H9 (cell line): ENCODE measurements at regions not wholly inside any gene's neighbourhood (a gene's known extent, or its start where the extent isn't known, plus 50 kb on each side); places are given as distances from the start of the nearest gene placed in this dataset.
"Not testable (repeated sequence)": the region's sequence is repeated elsewhere in the genome, so short reads cannot be mapped to it uniquely, and the experiment has no call there.

ENCODE experiments used
- DNase-seq: peaks from one replicate; pipeline ENCODE4 v3.0.0-alpha.2; 2017
- H2AFZ ChIP-seq: one replicate; pipeline ENCODE4 v1.6.1; 2013; ENCODE audit warnings: mild to moderate bottlenecking, low read length, control low read depth, moderate library complexity
- H2AK5ac ChIP-seq: 2 replicates; pipeline ENCODE4 v1.6.1; 2013; ENCODE audit warnings: low read length, control low read depth, mixed read lengths; ENCODE audit not compliant: insufficient read length
- H2BK120ac ChIP-seq: one replicate; pipeline ENCODE4 v1.6.1; 2013; ENCODE audit warnings: low read depth, mild to moderate bottlenecking, low read length, control low read depth, inconsistent platforms; ENCODE audit not compliant: poor library complexity, severe bottlenecking
- H2BK12ac ChIP-seq: 2 replicates; pipeline ENCODE4 v1.6.1; 2013; ENCODE audit warnings: low read length, control low read depth, mixed read lengths, low read depth; ENCODE audit not compliant: insufficient read length
- H2BK15ac ChIP-seq: 2 replicates; pipeline ENCODE4 v1.6.1; 2013; ENCODE audit warnings: low read depth, low read length, control low read depth
- H2BK20ac ChIP-seq: one replicate; pipeline ENCODE4 v1.6.1; 2013; ENCODE audit warnings: low read depth, mild to moderate bottlenecking, low read length, control low read depth, inconsistent platforms; ENCODE audit not compliant: poor library complexity, severe bottlenecking
- H2BK5ac ChIP-seq: 2 replicates; pipeline ENCODE4 v1.6.1; 2013; ENCODE audit warnings: low read length, control low read depth, mixed read lengths; ENCODE audit not compliant: insufficient read length
- H3K14ac ChIP-seq: 2 replicates; pipeline ENCODE4 v1.6.1; 2013; ENCODE audit warnings: low read length, control low read depth; ENCODE audit not compliant: insufficient read depth
- H3K18ac ChIP-seq: 2 replicates; pipeline ENCODE4 v1.6.1; 2013; ENCODE audit warnings: low read depth, mild to moderate bottlenecking, mixed read lengths, low read length, control low read depth; ENCODE audit not compliant: insufficient read length
- H3K23ac ChIP-seq: 2 replicates; pipeline ENCODE4 v1.6.1; 2013; ENCODE audit warnings: low read length, control low read depth, mixed read lengths, low read depth; ENCODE audit not compliant: insufficient read length
- H3K23me2 ChIP-seq: 2 replicates; pipeline ENCODE4 v1.6.1; 2013; ENCODE audit warnings: low read depth, mild to moderate bottlenecking, mixed read lengths, low read length, control low read depth; ENCODE audit not compliant: insufficient read length, poor library complexity, severe bottlenecking
- H3K27ac ChIP-seq: 2 replicates; pipeline ENCODE4 v1.5.1; 2013; ENCODE audit warnings: low read length, control low read depth, mixed read lengths, low read depth; ENCODE audit not compliant: insufficient read length
- H3K27me3 ChIP-seq: 2 replicates; pipeline ENCODE4 v1.6.1; 2013; ENCODE audit warnings: low read length, control low read depth, inconsistent platforms; ENCODE audit not compliant: insufficient read depth
- H3K4ac ChIP-seq: 2 replicates; pipeline ENCODE4 v1.6.1; 2013; ENCODE audit warnings: low read depth, mild to moderate bottlenecking, control low read depth, inconsistent platforms, low read length, moderate library complexity
- H3K4me1 ChIP-seq: 2 replicates; pipeline ENCODE4 v1.6.1; 2013; ENCODE audit warnings: low read length, control low read depth, inconsistent platforms; ENCODE audit not compliant: insufficient read depth
- H3K4me2 ChIP-seq: 2 replicates; pipeline ENCODE4 v1.6.1; 2013; ENCODE audit warnings: low read length, control low read depth, mixed read lengths; ENCODE audit not compliant: insufficient read length, insufficient read depth
- H3K56ac ChIP-seq: 2 replicates; pipeline ENCODE4 v1.6.1; 2013; ENCODE audit warnings: low read depth, mild to moderate bottlenecking, mixed read lengths, low read length, control low read depth; ENCODE audit not compliant: insufficient read length
- H3K79me1 ChIP-seq: 2 replicates; pipeline ENCODE4 v1.6.1; 2013; ENCODE audit warnings: low read depth, mild to moderate bottlenecking, moderate library complexity, low read length, control low read depth, inconsistent platforms; ENCODE audit not compliant: insufficient read depth, poor library complexity, severe bottlenecking
- H3K79me2 ChIP-seq: 2 replicates; pipeline ENCODE4 v1.6.1; 2013; ENCODE audit warnings: low read length, control low read depth, inconsistent platforms; ENCODE audit not compliant: insufficient read depth
- H3K9ac ChIP-seq: 2 replicates; pipeline ENCODE4 v1.6.1; 2013; ENCODE audit warnings: low read length, control low read depth, mixed read lengths; ENCODE audit not compliant: insufficient read length; ENCODE audit errors: extremely low read depth
- H3K9me3 ChIP-seq: one replicate; pipeline ENCODE4 v1.6.1; 2013; ENCODE audit warnings: low read depth, low read length, inconsistent platforms; ENCODE audit not compliant: control insufficient read depth
- H3T11ph ChIP-seq: one replicate; pipeline ENCODE4 v1.6.1; 2013; ENCODE audit warnings: mild to moderate bottlenecking, low read length, control low read depth, inconsistent platforms
- H4K20me1 ChIP-seq: one replicate; pipeline ENCODE4 v1.6.1; 2013; ENCODE audit not compliant: control insufficient read depth, insufficient read length, insufficient read depth
- H4K5ac ChIP-seq: 2 replicates; pipeline ENCODE4 v1.6.1; 2013; ENCODE audit warnings: low read depth, mild to moderate bottlenecking, mixed read lengths, low read length, control low read depth; ENCODE audit not compliant: insufficient read length
- H4K8ac ChIP-seq: replicated peaks from 2 replicates; pipeline ENCODE4 v1.6.1; 2013; ENCODE audit warnings: low read length, control low read depth, mixed read lengths, low read depth; ENCODE audit not compliant: insufficient read length
- H4K91ac ChIP-seq: 2 replicates; pipeline ENCODE4 v1.6.1; 2013; ENCODE audit warnings: low read depth, mild to moderate bottlenecking, moderate library complexity, mixed read lengths, low read length, control low read depth; ENCODE audit not compliant: insufficient read length
- H3K27ac Mint-ChIP-seq, 3 experiments: 2 replicates in 2 of 3; 3 replicates in 1 of 3; pipeline ENCODE4 v1.8.0; 2020 to 2021; ENCODE audit warnings: mixed read lengths in 3 of 3, mild to moderate bottlenecking in 1 of 3, moderate library complexity in 1 of 3
- H3K27me3 Mint-ChIP-seq: 2 replicates; pipeline ENCODE4 v1.8.0; 2021; ENCODE audit warnings: low read depth, mild to moderate bottlenecking, moderate library complexity, mixed read lengths
- H3K36me3 Mint-ChIP-seq, 3 experiments: 2 replicates in 2 of 3; 3 replicates in 1 of 3; pipeline ENCODE4 v1.8.0; 2020 to 2021; ENCODE audit warnings: low read depth in 3 of 3, mixed read lengths in 3 of 3; ENCODE audit not compliant: insufficient read depth in 1 of 3
- H3K4me1 Mint-ChIP-seq, 2 experiments: 2 replicates each; pipeline ENCODE4 v1.8.0; 2020; ENCODE audit warnings: mixed read lengths in 2 of 2
- H3K4me3 Mint-ChIP-seq, 2 experiments: 2 replicates in 1 of 2; 3 replicates in 1 of 2; pipeline ENCODE4 v1.8.0; 2020 to 2021; ENCODE audit warnings: mild to moderate bottlenecking in 2 of 2, mixed read lengths in 2 of 2, moderate library complexity in 1 of 2
- H3K9me3 Mint-ChIP-seq, 2 experiments: 2 replicates in 1 of 2; 3 replicates in 1 of 2; pipeline ENCODE4 v1.8.0; 2020; ENCODE audit warnings: mild to moderate bottlenecking in 2 of 2, mixed read lengths in 2 of 2, moderate library complexity in 1 of 2
- WGBS: extraction: QIAGEN DNeasy Blood & Tissue Kit; methylation state at CpG from one replicate; pipeline ENCODE4 v1.1.7; 2013; ENCODE audit warnings: missing lambda C conversion rate, low lambda C conversion rate, mixed read lengths; ENCODE audit not compliant: insufficient read length; ENCODE audit errors: extremely low coverage; 5-methylcytosine and 5-hydroxymethylcytosine counted together
- TF ChIP-seq, protein P1 (sequence below): fragments of 200-600 bp; sonication (generic); conservative IDR thresholded peaks from 3 replicates; pipeline ENCODE4 v1.8.0; 2021; ENCODE audit warnings: antibody characterized with exemption, mild to moderate bottlenecking

GRCh38 chr10:29387269-29387668, 98.4 kb downstream of the LYZL1 start:
- TF ChIP-seq, protein P1, sequence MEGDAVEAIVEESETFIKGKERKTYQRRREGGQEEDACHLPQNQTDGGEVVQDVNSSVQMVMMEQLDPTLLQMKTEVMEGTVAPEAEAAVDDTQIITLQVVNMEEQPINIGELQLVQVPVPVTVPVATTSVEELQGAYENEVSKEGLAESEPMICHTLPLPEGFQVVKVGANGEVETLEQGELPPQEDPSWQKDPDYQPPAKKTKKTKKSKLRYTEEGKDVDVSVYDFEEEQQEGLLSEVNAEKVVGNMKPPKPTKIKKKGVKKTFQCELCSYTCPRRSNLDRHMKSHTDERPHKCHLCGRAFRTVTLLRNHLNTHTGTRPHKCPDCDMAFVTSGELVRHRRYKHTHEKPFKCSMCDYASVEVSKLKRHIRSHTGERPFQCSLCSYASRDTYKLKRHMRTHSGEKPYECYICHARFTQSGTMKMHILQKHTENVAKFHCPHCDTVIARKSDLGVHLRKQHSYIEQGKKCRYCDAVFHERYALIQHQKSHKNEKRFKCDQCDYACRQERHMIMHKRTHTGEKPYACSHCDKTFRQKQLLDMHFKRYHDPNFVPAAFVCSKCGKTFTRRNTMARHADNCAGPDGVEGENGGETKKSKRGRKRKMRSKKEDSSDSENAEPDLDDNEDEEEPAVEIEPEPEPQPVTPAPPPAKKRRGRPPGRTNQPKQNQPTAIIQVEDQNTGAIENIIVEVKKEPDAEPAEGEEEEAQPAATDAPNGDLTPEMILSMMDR = no peak
- H3K27ac Mint-ChIP-seq = no peak overlapping the region
- peaks cover 4 to 6% of the 10 kb centered on the region in 2 experiments for H3K4me1 Mint-ChIP-seq
- no CpG with 5 or more reads among the region's 5 CpGs for WGBS
- no peak for DNase-seq
- Histone ChIP-seq H2BK5ac (no peak overlapping the region), H3T11ph (no peak overlapping the region), H2AK5ac (no peak overlapping the region), H3K79me1 (no peaks in the 10 kb centered on the region), H2BK20ac (no peak overlapping the region), H2BK15ac (no peak overlapping the region), H4K5ac (no peak overlapping the region), H4K8ac (no peak overlapping the region), H3K4me1 (no peaks in the 10 kb centered on the region), H3K4ac (no peak overlapping the region), H3K4me2 (no peak overlapping the region), H2AFZ (no peak overlapping the region), H4K20me1 (no peaks in the 10 kb centered on the region), H3K23ac (no peak overlapping the region), H3K18ac (no peak overlapping the region), H3K9me3 (no peaks in the 10 kb centered on the region), H2BK12ac (no peak overlapping the region), H3K23me2 (no peaks in the 10 kb centered on the region), H3K27me3 (no peaks in the 10 kb centered on the region), H3K14ac (no peak overlapping the region; the same call in 1 of the 2 replicates), H2BK120ac (no peak overlapping the region), H3K27ac (no peak overlapping the region), H3K9ac (no peak overlapping the region), H3K56ac (no peak overlapping the region), H4K91ac (no peak overlapping the region), H3K79me2 (no peaks in the 10 kb centered on the region)
- peaks cover 4 to 10% of the 10 kb centered on the region in 2 experiments; a peak in 3 of 5 replicates for H3K9me3 Mint-ChIP-seq
- no peak overlapping the region for H3K4me3 Mint-ChIP-seq
- H3K36me3 Mint-ChIP-seq = peaks cover 0 to 7% (median 2%) of the 10 kb centered on the region in 3 experiments; a peak in 2 of 7 replicates
- H3K27me3 Mint-ChIP-seq = peaks cover 18% of the 10 kb centered on the region

GRCh38 chr10:29388112-29388511, 99.2 kb downstream of the LYZL1 start:
- H3K27me3 ChIP-seq, H2BK20ac ChIP-seq, H3K4ac ChIP-seq, H3K23me2 ChIP-seq, H4K91ac ChIP-seq, H3K27ac ChIP-seq, H3K27ac Mint-ChIP-seq, H2BK120ac ChIP-seq, H4K20me1 ChIP-seq, H3T11ph ChIP-seq, H3K14ac ChIP-seq, H2AK5ac ChIP-seq, H3K4me1 Mint-ChIP-seq, H4K8ac ChIP-seq, H3K23ac ChIP-seq, H2BK12ac ChIP-seq, H3K18ac ChIP-seq, DNase-seq, H3K56ac ChIP-seq, H3K79me2 ChIP-seq, H3K4me2 ChIP-seq, H3K9me3 ChIP-seq, H3K9me3 Mint-ChIP-seq, H3K9ac ChIP-seq, H3K36me3 Mint-ChIP-seq, H2AFZ ChIP-seq, H4K5ac ChIP-seq, H2BK15ac ChIP-seq, H3K79me1 ChIP-seq, H2BK5ac ChIP-seq, H3K4me3 Mint-ChIP-seq, H3K4me1 ChIP-seq: not testable (repeated sequence)
- WGBS = no CpG with 5 or more reads among the region's 2 CpGs
- peaks cover 10% of the 10 kb centered on the region for H3K27me3 Mint-ChIP-seq
